ENCODE measurements at regions not wholly inside any gene's neighbourhood (a gene's known extent, or its start where the extent isn't known, plus 50 kb on each side); places are given as distances from the start of the nearest gene placed in this dataset.
"Not testable (repeated sequence)": the region's sequence is repeated elsewhere in the genome, so short reads cannot be mapped to it uniquely, and the experiment has no call there.

DNA sequence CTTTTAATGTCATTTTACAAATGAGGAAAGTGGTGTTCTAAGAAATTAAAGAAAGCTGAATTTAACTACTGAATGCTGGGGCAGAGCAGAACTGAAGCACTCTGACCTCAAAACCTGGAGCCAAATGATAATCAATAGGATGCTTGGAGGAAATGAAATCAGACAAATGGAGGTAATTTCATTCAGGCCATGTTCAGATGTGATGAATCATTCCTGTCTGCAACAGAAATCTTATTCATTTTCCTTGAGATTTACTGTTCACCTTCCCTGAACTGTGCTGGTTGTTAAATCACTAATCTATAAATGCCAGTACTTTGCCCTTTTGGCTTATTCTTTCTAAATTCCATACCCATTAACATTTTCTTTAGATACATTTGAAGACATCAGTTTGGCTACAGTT is 85.6 kb upstream of the SNX7 start:
- no peak for DNase-seq (ENCODE audit: low read depth)

- no peak for DNase-seq (ENCODE audit: low read depth)
Observed at GRCh38 chr1:98565951-98566350, 95.6 kb upstream of the SNX7 start.

DNA sequence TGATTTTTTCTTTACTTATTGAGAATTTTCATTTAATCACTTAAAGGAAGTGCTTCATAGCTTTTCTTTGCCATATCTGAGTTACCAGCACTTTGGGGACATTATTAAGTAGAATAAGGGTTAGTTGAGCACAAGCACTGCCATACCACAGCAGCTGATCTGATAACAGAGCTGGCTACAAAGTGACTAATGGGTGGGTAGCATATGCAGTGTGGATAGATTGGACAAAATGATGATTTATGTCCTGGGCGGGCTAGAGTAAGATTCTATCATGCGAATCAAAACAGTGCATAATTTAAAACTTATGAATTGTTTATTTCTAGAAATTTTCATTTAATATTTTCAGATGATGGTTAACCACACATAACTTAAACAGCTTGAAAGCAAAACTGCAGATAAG is 102.2 kb upstream of the SNX7 start:
- DNase-seq (ENCODE audit: low read depth): no peak

GRCh38 chr1:98557895-98558294 is 103.6 kb upstream of the SNX7 start:
- DNase-seq (ENCODE audit: low read depth): no peak

GRCh38 chr1:98556521-98557158 is 104.9 kb upstream of the SNX7 start:
- no peak for DNase-seq (ENCODE audit: low read depth)

DNA sequence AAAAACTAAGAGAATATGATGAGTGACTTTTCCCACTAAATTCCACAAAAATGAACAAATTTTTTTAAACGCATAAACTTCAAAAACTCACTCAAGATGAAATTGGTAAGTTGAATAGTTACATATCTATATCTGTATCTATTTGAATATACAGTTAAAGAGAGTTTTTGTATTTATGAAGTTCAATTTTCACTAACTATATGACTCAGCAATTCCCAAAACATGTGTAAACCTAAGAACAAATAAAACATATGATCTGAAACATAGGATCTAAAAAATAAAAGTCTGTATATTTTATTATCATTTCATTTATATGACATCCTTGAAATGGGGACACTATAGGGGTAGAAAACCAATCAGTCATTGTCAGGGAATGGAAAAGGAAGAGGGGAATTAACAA is 105.7 kb upstream of the SNX7 start:
- no peak for DNase-seq (ENCODE audit: low read depth)

DNA sequence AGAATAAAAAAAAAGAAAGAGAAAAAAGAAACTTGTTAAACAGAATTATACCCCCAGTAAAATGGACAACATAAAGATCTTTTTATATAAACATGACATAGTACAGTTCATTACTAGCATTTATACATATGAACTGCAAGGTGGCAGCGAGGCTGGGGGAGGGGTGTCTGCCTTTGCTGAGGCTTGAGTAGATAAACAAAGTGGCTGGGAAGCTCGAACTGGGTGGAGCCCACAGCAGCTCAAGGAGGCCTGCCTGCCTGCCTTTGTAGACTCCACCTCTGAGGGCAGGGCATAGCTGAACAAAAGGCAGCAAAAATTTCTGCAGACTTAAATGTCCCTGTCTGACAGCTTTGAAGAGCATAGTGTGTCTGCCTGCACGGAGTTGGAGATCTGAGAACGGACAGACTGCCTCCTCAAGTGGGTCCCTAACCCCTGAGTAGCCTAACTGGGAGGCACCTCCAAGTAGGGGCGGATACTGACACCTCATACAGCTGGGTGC is 108.9 kb upstream of the SNX7 start:
- not testable (repeated sequence) for DNase-seq (ENCODE audit: low read depth)

GRCh38 chr1:98550076-98550475 is 111.4 kb upstream of the SNX7 start:
- DNase-seq (ENCODE audit: low read depth): no peak

GRCh38 chr1:98546319-98546718 is 115.2 kb upstream of the SNX7 start:
- DNase-seq (ENCODE audit: low read depth): no peak

GRCh38 chr1:98538106-98538505 is 123.4 kb upstream of the SNX7 start:
- DNase-seq (ENCODE audit: low read depth): no peak

DNA sequence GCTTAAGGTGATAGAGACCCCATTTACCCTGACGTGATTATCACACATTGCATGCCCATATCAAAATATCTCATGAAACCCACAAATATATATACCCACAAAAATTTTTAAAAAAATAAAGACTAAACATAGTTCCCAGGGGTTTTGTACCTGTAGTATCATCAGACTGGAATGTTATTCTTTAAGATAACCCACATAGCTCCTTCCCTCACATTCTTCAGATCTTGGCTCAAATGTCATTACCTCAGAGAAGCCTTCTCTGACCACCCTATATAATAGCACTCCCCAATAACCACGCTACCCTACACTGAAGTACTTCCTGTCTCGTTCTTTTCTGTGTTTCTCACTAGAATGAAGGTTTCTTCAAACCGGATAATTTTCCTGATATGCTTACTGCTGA is 138.3 kb upstream of the SNX7 start:
- DNase-seq (ENCODE audit: low read depth): no peak

GRCh38 chr1:98516306-98516705 is 145.2 kb upstream of the SNX7 start:
- no peak for DNase-seq (ENCODE audit: low read depth)

- no peak for DNase-seq (ENCODE audit: low read depth)
Observed at GRCh38 chr1:98515744-98516143, 145.8 kb upstream of the SNX7 start.

- DNase-seq (ENCODE audit: low read depth): not testable (repeated sequence)
Observed at GRCh38 chr1:98512216-98512615, 149.3 kb upstream of the SNX7 start.

DNA sequence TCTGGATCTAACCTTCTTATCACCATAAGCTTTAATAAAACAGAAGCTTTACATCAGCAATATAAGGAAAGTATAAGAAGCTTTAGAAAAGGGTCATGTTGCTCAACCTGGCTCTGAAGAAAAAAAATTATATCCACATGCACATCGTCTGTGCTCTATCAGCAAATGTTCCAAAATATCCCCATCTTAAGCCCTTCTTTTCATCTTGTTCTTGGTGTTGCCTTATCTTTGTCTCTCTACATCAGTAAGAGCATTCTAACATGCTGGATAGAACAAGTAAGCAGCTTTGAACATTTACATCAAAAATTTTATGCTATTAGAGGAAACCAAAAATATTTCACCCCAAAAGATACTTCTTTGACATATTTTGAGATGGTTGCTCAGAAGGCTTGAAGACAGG is 157.8 kb upstream of the SNX7 start:
- no peak for DNase-seq (ENCODE audit: low read depth)

DNA sequence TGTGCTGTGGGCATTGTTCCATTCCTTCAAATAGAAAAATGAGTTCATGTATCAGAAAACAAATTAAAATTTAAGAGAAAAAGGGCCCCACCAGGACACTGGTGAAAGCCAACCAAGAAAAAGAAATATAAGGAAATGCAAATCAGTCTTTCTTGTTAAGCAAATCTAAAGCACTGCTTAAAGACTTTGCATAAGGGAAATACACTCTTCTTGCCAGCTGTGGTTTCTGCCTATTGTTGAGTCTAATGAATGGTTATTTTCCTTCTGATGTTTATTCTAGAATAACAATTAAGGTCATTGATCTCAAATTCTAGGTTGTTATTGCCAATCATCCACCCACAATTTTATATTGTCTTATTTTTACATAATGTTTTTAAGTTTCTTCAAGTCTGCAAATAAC is 158.6 kb upstream of the SNX7 start:
- DNase-seq (ENCODE audit: low read depth): no peak

- no peak for DNase-seq (ENCODE audit: low read depth)
Observed at GRCh38 chr1:98500324-98500723, 161.2 kb upstream of the SNX7 start.

GRCh38 chr1:98498651-98499050 is 162.9 kb upstream of the SNX7 start:
- no peak for DNase-seq (ENCODE audit: low read depth)

- no peak for DNase-seq (ENCODE audit: low read depth)
Observed at GRCh38 chr1:98497497-98497896, 164.0 kb upstream of the SNX7 start.

- DNase-seq (ENCODE audit: low read depth): no peak
Observed at GRCh38 chr1:98496256-98496995, 165.1 kb upstream of the SNX7 start.

DNA sequence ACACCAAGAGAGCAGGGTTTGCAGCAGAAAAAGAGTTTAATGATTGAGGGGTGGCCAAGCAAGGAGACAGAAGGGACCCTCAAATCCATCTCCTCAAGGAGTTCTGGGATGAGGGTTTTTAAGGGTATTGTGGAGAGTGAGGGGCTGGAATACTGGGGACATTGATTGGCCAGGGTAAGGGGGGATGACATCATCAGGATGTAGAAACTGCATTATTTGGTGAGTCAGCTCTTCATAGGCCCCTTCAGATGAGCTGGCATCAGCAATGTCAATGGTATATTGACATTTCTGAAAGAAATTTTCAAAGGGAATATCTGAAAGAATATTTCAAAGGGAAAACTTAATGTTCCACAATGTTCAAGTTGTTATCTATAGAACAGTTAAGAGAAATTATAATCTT is 168.1 kb upstream of the SNX7 start:
- no peak for DNase-seq (ENCODE audit: low read depth)

GRCh38 chr1:98490099-98490498 is 171.4 kb upstream of the SNX7 start:
- no peak for DNase-seq (ENCODE audit: low read depth)

GRCh38 chr1:98487620-98488019 is 173.9 kb upstream of the SNX7 start:
- DNase-seq (ENCODE audit: low read depth): no peak

GRCh38 chr1:98482611-98483010 is 178.9 kb upstream of the SNX7 start:
- no peak for DNase-seq (ENCODE audit: low read depth)
